Testis (tissue), 2 donors: ENCODE measurements at regions not wholly inside any gene's neighbourhood (a gene's known extent, or its start where the extent isn't known, plus 50 kb on each side); places are given as distances from the start of the nearest gene placed in this dataset.

Experiments used
- DNase-seq: peaks from one replicate; pipeline ENCODE4 v3.0.0-alpha.2; 2019
- H3K27ac ChIP-seq, 2 donors: fragments of 200-600 bp; sonication (generic); one replicate each; pipeline ENCODE4 v1.5.1; 2019
- H3K27me3 ChIP-seq: fragments of 200-600 bp; sonication (generic); one replicate; pipeline ENCODE4 v1.5.1; 2019
- H3K36me3 ChIP-seq: fragments of 200-600 bp; sonication (generic); one replicate; pipeline ENCODE4 v1.5.1; 2017; ENCODE audit warnings: low read depth; ENCODE audit errors: missing control alignments
- H3K4me1 ChIP-seq: fragments of 200-600 bp; sonication (generic); one replicate; pipeline ENCODE4 v1.5.1; 2019
- H3K4me3 ChIP-seq, 2 donors: fragments of 200-600 bp; sonication (generic); one replicate each; pipeline ENCODE4 v1.5.1; 2017 to 2019
- H3K9me3 ChIP-seq: fragments of 200-600 bp; sonication (generic); one replicate; pipeline ENCODE4 v1.5.1; 2017
- CTCF ChIP-seq, 3 experiments: fragments of 450-650 bp in 2 of 3; fragments of 200-600 bp in 1 of 3; sonication (generic) in 1 of 3; IDR thresholded peaks; one replicate each; pipeline ENCODE4 v1.5.1; 2016 to 2019; ENCODE audit warnings: antibody characterized with exemption in 3 of 3, mild to moderate bottlenecking in 2 of 3, moderate library complexity in 1 of 3
- POLR2A ChIP-seq: fragments of 450-650 bp; IDR thresholded peaks from one replicate; pipeline ENCODE4 v1.6.1; 2017; ENCODE audit warnings: antibody characterized with exemption, mild to moderate bottlenecking, moderate library complexity
- WGBS, 2 donors: methylation state at CpG; one replicate each; pipeline ENCODE4 v1.1.5; 2018; 5-methylcytosine and 5-hydroxymethylcytosine counted together
- intact Hi-C: fragments of 100-400 bp; cut with DNase I; formaldehyde crosslinking; loops from one replicate; pipeline ENCODE4 v1.15.1; 2023; ENCODE audit warnings: low total_unique reads

GRCh38 chr11:70566768-70567530, 168.6 kb downstream of the CTTN start:
- no peak for DNase-seq
- TF ChIP-seq POLR2A (no peak), CTCF (IDR thresholded peaks at IDR 0.05) (no peak)
- Histone ChIP-seq H3K9me3 (no peaks in the 10 kb centered on the region), H3K4me3 (no peak overlapping the region), H3K27me3 (no peaks in the 10 kb centered on the region), H3K27ac (no peak overlapping the region), H3K36me3 (no peaks in the 10 kb centered on the region), H3K4me1 (peaks cover 10% of the 10 kb centered on the region)
- WGBS, 2 donors, result 82 to 92% methylated on average over 17 of the region's 17 CpGs
- intact Hi-C loops, result no loop called here

GRCh38 chr11:70567680-70568034, 169.3 kb downstream of the CTTN start:
- WGBS, 2 donors, result 42 to 55% methylated on average over 8 of the region's 8 CpGs
- no peak for TF ChIP-seq CTCF (IDR thresholded peaks at IDR 0.05)
- TF ChIP-seq POLR2A, result no peak
- Histone ChIP-seq H3K36me3 (no peaks in the 10 kb centered on the region), H3K27ac (peak overlapping the region; percentile 23 to 72), H3K9me3 (no peaks in the 10 kb centered on the region), H3K27me3 (no peaks in the 10 kb centered on the region), H3K4me1 (peaks cover 10% of the 10 kb centered on the region), H3K4me3 (peak overlapping the region in 1 of 2 donors; percentile 21)
- no peak for DNase-seq
- intact Hi-C loops, result no loop called here

- H3K9me3 ChIP-seq, result no peaks in the 10 kb centered on the region
- H3K4me1 ChIP-seq, result peaks cover 10% of the 10 kb centered on the region
- H3K27ac ChIP-seq, result peak overlapping the region; percentile 23 to 72
- 1% methylated on average over 17 to 26 of the region's 26 CpGs for WGBS, 2 donors
- TF ChIP-seq CTCF (IDR thresholded peaks at IDR 0.05) (peak in 2 of 3 experiments; percentile 23 to 28), POLR2A (no peak)
- intact Hi-C loops, result no loop called here
- no peaks in the 10 kb centered on the region for H3K27me3 ChIP-seq
- H3K4me3 ChIP-seq, result peak overlapping the region; percentile 21 to 23
- peak; percentile 73 for DNase-seq
- no peaks in the 10 kb centered on the region for H3K36me3 ChIP-seq
Measured at GRCh38 chr11:70568035-70568813, 169.9 kb downstream of the CTTN start.

GRCh38 chr11:70568814-70569617, 170.7 kb downstream of the CTTN start:
- WGBS, 2 donors, result 26 to 65% methylated on average over 5 to 30 of the region's 30 CpGs
- no peak for DNase-seq
- peak overlapping the region; percentile 0 to 23 for H3K4me3 ChIP-seq
- H3K4me1 ChIP-seq, result peaks cover 10% of the 10 kb centered on the region
- TF ChIP-seq CTCF (IDR thresholded peaks at IDR 0.05) (no peak), POLR2A (no peak)
- no peaks in the 10 kb centered on the region for H3K27me3 ChIP-seq
- H3K27ac ChIP-seq, result peak overlapping the region in 1 of 2 donors; percentile 72
- intact Hi-C loops, result no loop called here
- H3K9me3 ChIP-seq, result no peaks in the 10 kb centered on the region
- H3K36me3 ChIP-seq, result no peaks in the 10 kb centered on the region
